Neural progenitor cell (in vitro differentiated cells): ENCODE measurements at regions not wholly inside any gene's neighbourhood (a gene's known extent, or its start where the extent isn't known, plus 50 kb on each side); places are given as distances from the start of the nearest gene placed in this dataset.
"Not testable (repeated sequence)": the region's sequence is repeated elsewhere in the genome, so short reads cannot be mapped to it uniquely, and the experiment has no call there.

ENCODE experiments used
- CTCF ChIP-seq: fragments of 200-600 bp; sonication (generic); IDR thresholded peaks from 2 replicates; pipeline ENCODE4 v1.5.1; 2017; ENCODE audit warnings: antibody characterized with exemption, mild to moderate bottlenecking
- EZH2phosphoT487 ChIP-seq: fragments of 200-600 bp; sonication (generic); IDR thresholded peaks from 2 replicates; pipeline ENCODE4 v1.6.1; 2017; ENCODE audit warnings: antibody characterized with exemption

- not testable (repeated sequence) for TF ChIP-seq CTCF, EZH2phosphoT487
Observed at GRCh38 chr13:44823555-44823954, 165.7 kb downstream of the NUFIP1 start.
